Keratinocyte (primary cell): ENCODE measurements at regions not wholly inside any gene's neighbourhood (a gene's known extent, or its start where the extent isn't known, plus 50 kb on each side); places are given as distances from the start of the nearest gene placed in this dataset.

Experiments
- CTCF ChIP-seq, 3 experiments: IDR thresholded peaks in 1 of 3; conservative IDR thresholded peaks in 1 of 3; optimal IDR thresholded peaks in 1 of 3; 2 replicates in 2 of 3; 3 replicates in 1 of 3; pipeline versions ENCODE3 to v1.5.1; 2011; ENCODE audit warnings: low read length in 3 of 3, mild to moderate bottlenecking in 3 of 3, moderate library complexity in 2 of 3, control low read depth in 1 of 3, inconsistent platforms in 1 of 3; ENCODE audit not compliant: insufficient read depth in 2 of 3; ENCODE audit errors: extremely low read depth in 1 of 3
- EZH2 ChIP-seq: IDR thresholded peaks from one replicate; pipeline ENCODE4 v1.6.1; 2012; ENCODE audit warnings: inconsistent platforms, mild to moderate bottlenecking, low read length, moderate library complexity

GRCh38 chr3:42020684-42021307 is 58.9 kb upstream of the ULK4 start:
- TF ChIP-seq CTCF (optimal IDR thresholded peaks at IDR 0.05 in 1 of 3, IDR thresholded peaks at IDR 0.05 in 1 of 3, conservative IDR thresholded peaks at IDR 0.05 in 1 of 3; ENCODE audit: extremely low read depth in 1 of 3, insufficient read depth in 2 of 3, low read length in 3 of 3) (no peak), EZH2 (no peak)
